Left ventricle myocardium superior (tissue), 1 donor: ENCODE measurements at regions not wholly inside any gene's neighbourhood (a gene's known extent, or its start where the extent isn't known, plus 50 kb on each side); places are given as distances from the start of the nearest gene placed in this dataset.
"Not testable (repeated sequence)": the region's sequence is repeated elsewhere in the genome, so short reads cannot be mapped to it uniquely, and the experiment has no call there.

ENCODE experiments used
- ATAC-seq: fragments of 200-7000 bp; cut with Tn5 transposase; one replicate; pipeline ENCODE4 v1.9.1; 2020; ENCODE audit warnings: mild to moderate bottlenecking, moderate library complexity
- DNase-seq: peaks from one replicate; pipeline ENCODE4 v3.0.0-alpha.2; 2020
- intact Hi-C: fragments of 100-400 bp; cut with micrococcal nuclease; formaldehyde crosslinking; loops from one replicate; pipeline ENCODE4 v1.11.0; 2022
- donor health status: DM: no; HTN: yes; CAD: no; lungs with severe emphysema.

- DNase-seq (no peak), ATAC-seq (no peak)
- intact Hi-C loops, result no loop called here
These were observed 266.8 kb upstream of the CBLB start for GRCh38 chr3:106135451-106136160.

DNA sequence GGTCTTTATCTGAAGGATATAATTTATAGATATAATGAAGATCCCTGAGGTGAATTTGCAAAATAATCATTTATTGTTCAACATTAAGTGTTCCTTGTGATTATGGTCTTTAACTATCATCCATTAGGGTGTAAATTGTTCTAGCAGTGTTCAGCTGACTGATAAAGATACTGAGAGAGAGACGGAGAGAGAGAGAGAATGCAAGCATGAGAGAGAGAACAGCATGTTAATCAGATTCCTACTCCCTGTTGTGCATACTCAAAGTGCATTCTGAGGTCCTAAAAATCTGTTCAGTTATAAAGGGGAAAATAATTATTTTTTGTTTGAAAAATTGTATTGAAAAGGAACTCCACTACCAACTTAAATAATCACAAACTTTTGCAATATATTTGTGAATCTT is 271.0 kb upstream of the CBLB start:
- DNase-seq (no peak), ATAC-seq (no peak)
- intact Hi-C loops, result no loop called here

GRCh38 chr3:106140431-106140830 is 271.6 kb upstream of the CBLB start:
- ATAC-seq, result no peak
- intact Hi-C loops, result no loop called here

GRCh38 chr3:106144030-106144429 is 275.2 kb upstream of the CBLB start:
- intact Hi-C loops, result no loop called here
- DNase-seq (no peak), ATAC-seq (no peak)

More at GRCh38 chr3:106140431-106140830, 271.6 kb upstream of the CBLB start:
- DNase-seq, result no peak

GRCh38 chr3:106148440-106149082 is 279.7 kb upstream of the CBLB start:
- ATAC-seq, intact Hi-C loops, DNase-seq: not testable (repeated sequence)

DNA sequence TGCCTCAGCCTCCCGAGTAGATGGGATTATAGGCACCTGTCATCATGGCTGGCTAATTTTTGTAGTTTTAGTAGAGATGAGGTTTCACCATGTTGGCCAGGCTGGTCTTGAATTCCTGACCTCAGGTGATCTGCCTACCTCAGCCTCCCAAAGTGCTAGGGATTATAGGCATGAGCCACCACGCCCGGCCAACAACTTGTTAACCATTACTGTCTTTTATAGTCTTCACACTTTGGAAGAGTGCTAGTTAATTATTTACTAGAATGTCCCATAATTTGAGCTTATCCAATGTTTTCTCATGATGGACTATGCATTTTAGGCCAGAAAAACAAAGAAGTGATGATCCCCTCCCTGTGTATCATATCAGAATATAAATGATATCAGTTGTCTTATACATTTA is 288.6 kb upstream of the CBLB start:
- DNase-seq (no peak), ATAC-seq (no peak)
- intact Hi-C loops, result no loop called here

DNA sequence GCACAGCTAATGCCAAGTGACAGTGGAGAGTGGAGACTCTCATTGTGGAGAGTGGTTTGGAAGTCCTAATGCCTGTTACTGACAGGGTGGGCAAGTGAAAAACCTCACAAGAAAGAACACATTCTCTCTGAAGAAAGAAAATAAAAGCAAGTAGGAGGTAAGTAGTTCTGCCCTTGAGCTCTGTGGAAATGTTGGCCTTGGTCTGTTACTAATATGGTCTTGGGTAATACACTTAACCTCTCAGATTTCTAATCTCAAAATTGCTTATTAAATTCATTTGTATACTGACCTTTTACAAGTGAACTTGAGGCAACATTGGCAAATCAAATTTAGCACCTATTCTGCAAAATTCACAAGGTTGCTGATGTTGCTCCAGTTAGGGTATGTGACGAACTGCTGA is 291.6 kb upstream of the CBLB start:
- ATAC-seq, result no peak
- intact Hi-C loops, result no loop called here
- no peak for DNase-seq

DNA sequence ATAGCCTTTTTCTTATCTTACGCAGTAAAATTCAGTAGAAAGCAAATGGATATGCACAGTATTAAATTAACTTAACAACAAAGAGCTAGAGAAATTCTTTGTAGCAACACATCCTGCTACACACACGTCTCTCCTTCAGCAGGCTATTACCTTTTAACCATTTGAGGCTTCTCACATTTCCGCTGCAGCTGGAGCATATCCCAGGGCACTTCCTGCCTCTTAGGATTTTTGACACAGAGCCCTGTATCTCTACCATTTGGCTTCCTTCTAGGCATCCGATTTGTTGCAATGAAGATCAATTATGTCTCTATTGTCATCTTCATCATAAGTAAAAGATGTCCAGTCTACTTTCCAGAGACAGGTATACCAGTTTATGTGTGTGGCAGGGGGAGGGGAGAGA is 292.4 kb upstream of the CBLB start:
- DNase-seq (no peak), ATAC-seq (no peak)
- intact Hi-C loops, result no loop called here

DNA sequence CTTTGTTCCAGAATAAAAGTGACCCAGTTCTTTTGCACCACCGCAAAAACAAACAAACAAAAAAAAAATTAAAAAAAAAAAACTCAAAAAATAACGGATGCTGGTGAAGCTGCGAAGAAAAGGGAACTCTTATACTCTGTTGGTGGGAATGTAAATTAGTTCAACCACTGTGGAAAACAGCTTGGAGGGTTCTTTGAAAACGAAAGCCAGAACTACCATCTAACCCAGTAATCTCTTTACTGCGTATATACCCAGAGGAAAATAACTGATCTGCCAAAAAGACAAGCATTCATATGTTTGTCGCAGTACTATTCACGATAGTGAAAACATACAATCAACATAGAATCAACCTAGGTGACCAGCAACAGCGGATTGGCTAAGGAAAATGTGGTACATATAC is 298.9 kb upstream of the CBLB start:
- DNase-seq, result no peak
- ATAC-seq, result no peak
- intact Hi-C loops, result no loop called here

DNA sequence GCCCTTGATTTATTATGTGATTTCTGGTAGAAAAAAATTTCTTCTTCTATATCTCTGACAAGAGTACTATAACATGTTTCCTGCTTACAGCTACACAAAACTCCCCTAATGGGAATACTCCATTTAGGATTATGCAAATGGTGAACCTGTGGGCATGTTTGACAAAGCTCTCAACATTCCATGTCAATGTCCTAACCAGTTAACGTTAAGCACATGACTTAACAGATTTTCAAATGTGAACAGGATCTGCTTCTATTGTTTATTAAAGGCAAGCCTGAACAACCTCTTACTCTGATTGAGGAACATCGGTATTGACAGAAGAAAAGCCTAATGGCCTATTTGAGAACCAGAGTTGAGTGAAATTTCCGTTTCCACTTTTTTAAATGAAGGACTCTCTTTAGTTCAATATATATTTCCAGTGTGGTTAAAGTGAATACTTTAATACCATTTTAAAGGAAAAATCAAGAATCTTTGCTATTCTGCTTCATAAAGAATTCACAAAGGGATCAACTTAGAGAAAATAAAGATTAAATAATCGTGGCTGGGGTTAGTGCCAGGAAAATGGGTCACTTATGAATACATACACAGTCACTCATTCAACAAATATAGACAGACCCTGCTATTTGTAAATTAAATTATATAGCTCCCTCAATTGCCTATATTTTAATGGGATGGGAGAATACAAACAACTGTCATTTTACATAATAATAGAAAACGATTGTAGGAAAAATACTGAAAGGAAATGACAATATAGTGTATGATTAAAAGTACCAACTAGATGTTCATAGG is 300.3 kb upstream of the CBLB start:
- intact Hi-C loops, result no loop called here
- ATAC-seq, result no peak
- no peak for DNase-seq

GRCh38 chr3:106170636-106171035 is 301.8 kb upstream of the CBLB start:
- ATAC-seq, result no peak
- intact Hi-C loops, result no loop called here
- DNase-seq, result no peak

DNA sequence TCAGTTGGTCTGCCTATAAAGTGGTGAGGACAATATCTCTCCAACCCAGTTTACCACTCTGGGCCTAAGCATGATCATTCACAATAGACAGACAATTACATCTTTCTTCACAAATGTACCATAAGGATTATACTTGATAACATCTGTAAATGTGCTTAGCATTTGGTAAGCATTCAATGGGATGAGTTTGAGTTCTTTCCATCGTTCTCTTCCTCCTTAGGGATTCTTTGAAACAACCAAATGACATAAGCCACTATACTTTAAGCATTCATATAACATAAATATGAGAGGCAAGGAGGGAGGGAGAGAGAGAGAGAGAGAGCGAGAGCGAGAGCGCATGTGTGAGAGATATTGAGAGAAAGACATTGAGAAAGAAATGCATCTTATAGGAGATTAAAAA is 303.3 kb upstream of the CBLB start:
- ATAC-seq (no peak), DNase-seq (no peak)
- intact Hi-C loops, result no loop called here

- DNase-seq, result no peak
- ATAC-seq, result no peak
- intact Hi-C loops, result no loop called here
These were observed 304.0 kb upstream of the CBLB start for GRCh38 chr3:106172780-106173179.

DNA sequence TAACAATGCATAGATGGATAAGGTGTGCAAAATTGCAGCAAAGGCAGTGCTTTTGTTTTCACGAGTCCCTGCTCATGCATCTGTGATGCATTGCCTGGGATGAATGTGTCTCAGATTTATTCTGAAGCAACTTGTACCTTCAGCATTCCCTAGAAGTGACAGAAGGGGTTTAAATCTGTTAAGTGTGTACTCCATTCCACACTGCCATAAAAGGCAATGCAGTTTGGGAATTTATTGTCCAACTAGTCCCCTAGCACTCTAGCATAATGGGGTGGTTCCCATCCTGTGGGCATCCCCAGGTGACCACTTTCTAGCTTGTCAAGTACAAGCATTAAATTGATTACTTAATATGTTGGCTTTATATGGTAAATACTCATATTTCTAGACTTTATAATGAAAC is 306.5 kb upstream of the CBLB start:
- intact Hi-C loops, result no loop called here
- ATAC-seq (no peak), DNase-seq (no peak)

DNA sequence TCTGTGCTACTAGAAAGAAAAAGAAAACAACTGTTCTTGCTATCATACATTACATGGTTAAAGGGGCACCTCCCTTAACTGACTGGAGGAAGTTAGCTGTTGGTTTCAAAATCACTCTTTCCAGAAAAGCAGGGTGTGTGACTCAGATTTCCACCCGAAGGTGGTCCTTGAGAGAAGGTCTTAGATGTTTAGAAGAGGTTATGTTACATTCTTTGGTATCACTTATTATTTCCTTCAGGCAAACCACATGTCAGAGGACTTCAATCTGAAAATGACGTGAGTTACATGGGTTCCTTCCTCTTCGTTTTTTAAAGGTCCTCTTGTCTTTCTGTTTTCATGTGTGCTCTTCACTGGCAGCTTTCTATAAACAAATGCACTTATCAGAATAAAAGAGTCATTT is 307.9 kb upstream of the CBLB start:
- DNase-seq, result no peak
- intact Hi-C loops, result no loop called here
- ATAC-seq, result no peak

DNA sequence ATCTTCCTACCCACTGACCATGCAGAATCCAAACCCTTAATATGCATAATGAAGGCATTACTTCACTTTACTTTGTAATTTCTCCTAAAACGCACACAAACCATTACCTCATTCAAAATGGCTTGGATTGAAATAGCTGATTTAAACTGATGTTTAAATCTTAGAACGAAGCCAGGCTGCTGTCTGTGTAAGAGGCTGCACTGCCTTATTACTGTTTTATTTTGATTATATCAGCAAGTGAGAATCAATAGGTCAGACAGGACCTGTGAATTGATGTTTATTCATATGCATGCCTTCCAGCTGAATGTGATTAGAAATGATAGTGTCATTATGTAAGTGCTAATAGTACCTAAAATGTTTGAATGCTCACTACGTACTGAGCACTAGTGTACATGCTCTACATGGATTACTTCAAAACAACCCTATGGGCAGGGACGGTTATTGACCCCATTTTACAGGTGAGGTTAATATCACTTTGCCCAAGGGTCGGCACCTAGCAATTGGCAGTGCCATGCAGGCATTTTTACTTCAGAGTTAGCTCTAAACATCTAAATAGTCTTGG is 314.2 kb upstream of the CBLB start:
- ATAC-seq (no peak), DNase-seq (no peak)
- intact Hi-C loops, result no loop called here

DNA sequence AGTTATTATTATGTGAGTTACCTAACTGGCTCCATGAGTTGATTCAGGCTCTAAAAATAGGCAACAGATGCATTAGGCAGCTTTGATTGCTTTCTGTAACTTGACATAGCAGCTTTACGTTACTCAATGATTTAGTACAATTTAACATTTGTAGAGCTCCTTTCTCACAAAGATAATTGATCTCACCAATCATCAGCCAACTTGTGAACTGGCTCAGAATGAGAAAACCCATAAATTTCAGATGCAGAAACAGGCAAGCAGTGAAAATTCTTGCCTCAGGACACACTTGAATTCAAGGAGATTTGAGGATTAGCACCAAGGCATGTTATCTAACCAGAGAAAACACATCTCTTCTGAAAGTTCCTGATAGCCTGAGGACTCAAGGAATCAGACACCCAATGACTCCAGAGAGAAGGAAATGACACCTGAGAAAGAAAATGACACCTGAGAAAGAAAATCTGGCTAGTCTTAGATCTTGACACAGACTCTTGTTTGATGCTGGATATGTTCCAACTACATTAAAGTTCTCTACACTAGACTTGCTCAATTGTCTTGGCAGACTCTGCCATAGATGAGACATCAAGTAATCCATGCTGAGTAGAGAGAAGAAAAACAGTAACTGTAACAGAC is 315.1 kb upstream of the CBLB start:
- no peak for ATAC-seq
- intact Hi-C loops, result no loop called here
- no peak for DNase-seq

DNA sequence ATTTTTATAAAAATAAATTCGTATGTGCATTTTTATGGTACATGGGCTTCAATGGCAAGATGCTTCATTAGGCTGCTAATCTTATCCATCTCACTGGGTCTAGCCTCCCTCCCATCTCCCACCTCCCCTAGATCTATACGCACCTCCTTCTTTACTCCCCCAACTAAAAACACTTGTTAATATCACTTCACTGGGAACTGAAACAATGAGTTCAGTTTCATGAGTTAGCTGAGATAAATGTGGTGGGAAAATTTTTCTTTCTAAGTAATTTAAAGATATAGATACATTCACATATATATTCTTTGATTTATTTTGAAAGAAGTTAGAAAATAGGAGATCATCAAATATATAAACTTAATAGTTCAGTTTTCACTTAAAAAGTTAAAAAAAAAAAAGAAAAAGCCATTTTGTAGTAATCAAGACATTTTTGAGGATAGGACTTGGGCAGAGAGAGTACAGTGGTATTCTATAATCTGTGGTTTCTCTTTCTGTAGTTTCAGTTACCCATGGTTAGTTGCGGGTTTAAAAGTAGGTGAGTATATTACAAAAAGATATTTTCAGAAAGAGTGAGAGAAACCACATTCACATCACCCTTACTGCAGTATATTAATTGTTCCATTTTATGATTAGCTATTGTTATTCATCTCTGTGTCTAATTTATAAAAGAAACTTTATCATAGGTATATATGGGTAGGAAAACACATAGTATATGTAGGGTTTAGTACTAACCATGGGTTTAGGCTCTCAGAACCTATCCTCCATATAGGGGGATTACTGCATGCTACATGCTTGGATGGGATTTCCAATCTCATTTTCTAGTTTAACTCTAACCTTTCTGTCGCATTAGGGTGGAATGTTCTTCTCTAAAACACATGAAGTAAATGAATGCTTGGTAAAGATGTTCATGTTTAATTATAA is 316.0 kb upstream of the CBLB start:
- intact Hi-C loops, result no loop called here
- DNase-seq (no peak), ATAC-seq (no peak)

GRCh38 chr3:106185949-106186348 is 317.1 kb upstream of the CBLB start:
- DNase-seq (no peak), ATAC-seq (no peak)
- intact Hi-C loops, result no loop called here
